GM21381 (cell line): ENCODE measurements at regions not wholly inside any gene's neighbourhood (a gene's known extent, or its start where the extent isn't known, plus 50 kb on each side); places are given as distances from the start of the nearest gene placed in this dataset.

Experiments used
- ATAC-seq: cut with Tn5 transposase; IDR thresholded peaks from one replicate; pipeline ENCODE4 v1.9.1; 2021; ENCODE audit warnings: mild to moderate bottlenecking, moderate library complexity; ENCODE audit not compliant: unreplicated experiment

DNA sequence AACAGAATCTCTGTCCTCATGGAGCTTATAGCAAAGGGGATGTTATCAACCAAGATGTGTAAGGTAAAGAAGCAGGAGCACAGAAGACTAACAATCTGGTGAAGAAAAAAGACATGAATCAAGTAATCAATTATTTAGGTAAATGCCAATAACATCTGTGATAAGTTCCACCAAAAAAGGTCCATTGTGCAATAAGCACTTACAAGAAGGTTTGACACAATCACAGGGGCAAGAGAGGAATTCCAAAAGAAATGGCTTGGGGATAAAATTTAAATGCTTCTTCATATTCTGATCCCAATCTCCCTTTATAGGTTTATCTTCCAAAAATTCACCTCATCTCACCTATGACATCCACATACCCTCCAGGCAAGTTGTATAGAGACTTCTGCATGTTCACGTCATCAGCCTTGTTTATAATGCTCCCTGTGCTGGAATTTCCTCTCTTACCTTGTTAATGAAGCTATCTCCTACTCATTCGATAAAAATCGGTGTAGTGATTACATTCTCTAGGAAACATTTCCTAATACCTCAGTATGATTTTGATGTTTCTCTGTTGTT lies 53.6 kb upstream of the DPT start:
- ATAC-seq = no peak

DNA sequence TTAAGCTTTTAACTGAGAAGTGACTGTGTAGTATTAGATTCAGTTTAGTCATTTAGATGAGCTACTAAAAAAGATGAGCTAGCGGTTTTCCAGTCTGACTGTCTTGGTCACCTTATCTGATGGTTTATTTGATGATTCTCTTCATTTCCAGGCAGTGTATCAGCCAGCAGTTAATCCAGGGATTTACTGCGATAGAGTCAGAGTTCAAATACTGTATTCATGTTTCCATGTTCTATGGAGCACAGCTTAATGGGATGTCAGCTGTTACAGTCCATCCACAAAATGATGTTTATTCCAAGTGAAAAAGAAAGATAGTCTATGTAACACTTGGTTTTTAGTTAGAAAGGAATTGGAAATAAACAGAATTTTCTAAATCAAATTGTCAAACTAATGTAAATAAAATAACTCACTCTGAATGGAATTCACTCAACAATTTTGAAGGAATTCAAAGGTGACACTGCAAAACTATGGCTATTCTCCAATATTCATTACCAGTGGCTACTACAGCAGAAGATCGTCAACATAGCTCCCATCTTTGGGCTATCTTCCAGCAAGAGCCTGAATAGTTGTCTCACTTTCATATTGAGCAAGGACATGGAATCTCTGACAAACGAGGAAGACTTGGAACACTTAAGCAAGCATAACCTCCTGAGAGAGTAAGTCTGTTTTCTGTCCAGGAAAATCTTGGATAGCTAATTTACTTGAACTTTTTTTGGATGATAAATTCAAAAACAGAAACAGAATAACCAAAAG lies 54.6 kb upstream of the DPT start:
- no peak for ATAC-seq

DNA sequence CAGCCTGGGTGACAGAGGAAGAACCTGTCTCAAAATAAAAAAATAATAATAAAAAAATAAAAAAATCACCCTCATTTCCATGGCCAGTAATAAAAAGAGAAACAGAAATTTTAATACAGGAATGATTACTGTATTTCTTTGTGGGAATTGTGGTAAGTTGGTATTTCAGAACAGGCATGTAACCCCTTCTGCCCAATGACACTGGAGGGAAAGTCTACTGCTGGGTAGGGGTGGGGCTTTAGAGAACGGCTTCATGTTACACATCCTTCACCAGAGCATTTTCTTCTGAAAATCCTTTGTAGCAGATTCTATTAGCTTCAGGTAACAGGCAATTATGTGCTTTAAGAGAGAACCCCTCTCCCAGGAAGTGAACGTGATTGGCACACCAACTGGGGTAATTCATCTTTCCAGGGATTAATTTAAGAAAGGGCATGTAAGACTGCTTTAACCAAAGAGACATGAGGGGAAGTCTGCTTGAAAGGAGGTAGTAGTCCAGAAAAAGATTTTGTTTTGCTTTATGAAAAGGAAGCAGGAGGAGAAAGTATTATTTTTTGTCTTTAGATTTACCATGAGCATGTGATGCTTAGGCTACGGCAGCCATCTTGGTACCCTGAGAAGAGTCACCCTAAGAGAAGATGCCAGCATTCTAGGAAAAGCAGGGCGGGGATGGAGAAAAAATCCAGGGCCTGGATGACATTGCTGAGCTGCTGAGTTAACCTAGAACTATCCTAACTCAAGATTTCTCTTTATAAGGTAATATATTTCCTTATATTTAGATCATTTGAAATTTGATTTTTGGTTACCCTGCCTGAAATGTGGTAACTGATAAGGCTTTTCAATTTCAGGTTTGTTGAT lies 57.7 kb upstream of the DPT start:
- no peak for ATAC-seq

DNA sequence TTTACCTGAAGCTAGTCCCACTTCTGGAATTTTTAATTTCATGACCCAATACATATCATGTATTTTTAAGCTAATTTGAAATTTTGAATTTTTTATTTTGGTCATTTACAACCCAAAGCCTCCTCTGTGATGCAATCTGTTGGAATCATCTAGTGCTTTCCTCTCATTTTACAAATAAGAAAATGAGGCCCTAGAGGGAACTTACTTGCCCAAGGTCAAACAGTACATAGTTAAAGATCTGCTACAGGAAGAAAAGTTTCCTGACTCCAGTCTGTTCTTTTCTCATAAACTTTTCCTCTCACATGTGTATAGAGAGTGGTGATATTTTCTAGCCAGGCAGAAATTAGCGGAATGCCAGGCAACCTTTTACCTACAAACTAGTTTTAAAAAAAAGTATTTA lies 59.3 kb upstream of the DPT start:
- ATAC-seq = no peak

DNA sequence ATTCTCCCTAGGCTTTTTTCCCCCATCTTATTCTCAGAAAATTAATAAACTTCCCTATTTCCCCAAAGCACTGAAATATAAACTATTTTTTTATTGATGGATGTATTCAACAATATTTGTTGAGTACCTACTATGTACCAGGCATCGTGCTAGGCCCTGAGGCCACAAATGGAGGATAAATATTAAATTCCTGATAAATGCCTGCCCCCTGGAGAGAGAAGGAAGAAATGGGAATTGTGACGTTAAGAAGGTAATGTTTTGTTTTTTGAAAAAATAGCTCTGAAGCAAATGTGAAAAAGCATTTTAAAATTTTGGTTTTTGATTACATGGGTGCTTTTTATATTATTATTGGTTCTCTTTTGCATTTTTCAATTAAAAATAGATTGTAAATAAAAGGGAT lies 60.5 kb upstream of the DPT start:
- ATAC-seq = no peak

DNA sequence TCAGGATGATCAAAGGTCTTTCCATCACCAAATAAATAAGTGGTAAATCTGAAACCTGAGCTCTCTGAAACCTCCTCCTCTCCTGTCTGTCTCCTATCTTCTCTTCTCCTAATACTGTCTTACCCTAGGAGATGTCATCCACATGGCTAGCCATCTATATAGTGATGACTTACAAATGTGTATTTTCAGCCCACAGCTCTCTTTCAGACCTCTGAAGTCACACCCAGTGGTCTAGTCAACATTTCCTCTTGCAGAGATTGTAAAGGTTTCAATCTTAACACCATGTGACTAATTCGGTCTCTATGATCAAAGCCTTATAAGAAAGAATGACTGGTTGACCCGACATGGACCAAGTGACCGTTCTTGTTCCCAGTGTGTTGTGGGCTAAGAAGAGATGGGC lies 63.1 kb upstream of the DPT start:
- no peak for ATAC-seq

DNA sequence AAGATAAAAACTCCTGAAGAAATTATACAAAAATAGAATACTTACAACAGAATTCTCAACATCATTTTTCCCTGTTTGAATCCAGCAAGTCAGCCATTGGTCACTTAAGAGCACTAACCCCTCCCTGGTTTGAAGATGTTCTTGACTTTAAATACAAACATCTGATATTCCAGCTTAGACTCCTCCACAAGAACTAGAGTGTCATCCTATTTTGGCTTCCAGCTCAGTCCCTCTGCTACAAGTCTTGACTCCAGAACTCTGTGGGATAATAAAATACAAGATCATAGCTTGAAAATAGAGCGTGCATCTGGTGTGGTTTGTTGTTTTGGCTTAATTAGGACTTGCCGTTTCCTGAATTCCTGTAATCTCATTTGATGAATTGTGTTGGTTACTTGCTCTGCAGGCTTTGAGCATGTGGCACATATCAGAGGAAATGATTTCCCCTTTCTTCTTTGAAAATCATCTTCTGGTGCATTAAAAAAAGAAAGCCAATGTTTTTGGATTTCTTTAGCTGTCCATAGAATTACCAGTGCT lies 63.7 kb upstream of the DPT start:
- ATAC-seq = no peak

DNA sequence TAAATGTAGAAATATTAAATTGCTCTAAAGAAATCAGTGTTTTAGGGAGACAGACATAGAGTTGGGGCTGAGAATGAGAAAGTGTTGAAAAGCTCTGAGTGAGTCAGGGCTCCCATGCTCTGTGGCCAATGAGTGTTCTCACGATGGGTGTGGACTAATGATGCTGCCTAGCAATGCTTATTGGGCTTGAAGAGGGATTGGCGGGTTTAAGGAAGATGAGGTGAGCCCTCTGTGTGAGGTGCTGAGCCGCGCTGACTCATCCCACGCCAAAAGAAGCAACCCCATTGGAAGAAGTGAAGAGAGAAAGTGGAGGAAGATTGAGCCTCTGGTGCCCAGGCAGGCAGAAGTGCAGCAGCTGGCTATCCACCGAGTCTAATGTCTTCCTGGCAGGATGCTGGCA lies 65.1 kb upstream of the DPT start:
- ATAC-seq = no peak

DNA sequence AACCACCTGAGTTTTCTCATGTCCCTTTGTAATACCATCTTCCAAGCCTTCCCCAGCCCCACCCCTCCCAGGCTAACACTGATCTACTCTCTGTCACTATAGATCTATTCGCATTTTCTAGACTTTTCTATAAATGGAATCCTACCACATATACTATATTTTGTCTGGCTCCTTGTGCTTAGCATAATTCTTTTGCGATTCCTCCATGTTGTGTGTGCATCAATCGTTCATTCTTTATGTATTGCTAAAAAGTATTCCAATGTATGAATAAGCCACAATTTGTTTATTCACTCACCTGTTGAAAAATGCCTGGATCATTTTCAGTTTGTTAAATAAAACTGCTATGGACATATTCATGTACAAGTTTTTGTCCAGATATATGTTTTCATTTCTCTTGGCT lies 66.7 kb upstream of the DPT start:
- ATAC-seq = no peak

DNA sequence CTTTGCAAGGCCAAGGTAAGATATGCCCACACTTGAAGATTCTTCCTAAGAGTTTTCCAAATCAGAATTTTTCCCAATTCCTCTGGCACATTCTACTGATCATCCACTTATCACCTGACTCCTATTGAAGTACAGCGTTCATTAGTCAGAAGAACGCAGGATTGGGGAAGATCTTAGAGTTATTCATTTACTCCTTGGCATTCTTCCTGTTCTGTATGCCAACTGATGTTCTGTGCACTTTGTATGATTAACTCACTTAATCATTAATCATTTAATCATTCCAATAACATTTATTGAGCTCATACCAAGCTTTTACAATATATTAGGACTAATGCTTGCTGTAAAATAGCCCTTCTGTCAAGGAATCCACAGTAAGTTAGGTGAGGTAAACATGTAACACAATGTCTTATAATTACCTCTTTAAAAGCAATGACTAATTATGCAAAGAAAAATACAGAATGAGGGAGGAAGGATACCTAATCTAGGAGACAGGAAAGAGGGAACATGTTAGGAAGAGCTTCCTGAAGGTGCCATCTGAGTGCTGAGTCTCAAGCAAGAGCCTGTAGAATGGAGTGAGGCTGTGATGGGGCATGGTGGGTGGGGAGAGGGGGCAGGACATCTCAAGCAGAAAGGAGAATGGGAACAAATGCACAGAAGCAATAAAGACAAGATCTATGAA lies 71.1 kb upstream of the DPT start:
- ATAC-seq = no peak

DNA sequence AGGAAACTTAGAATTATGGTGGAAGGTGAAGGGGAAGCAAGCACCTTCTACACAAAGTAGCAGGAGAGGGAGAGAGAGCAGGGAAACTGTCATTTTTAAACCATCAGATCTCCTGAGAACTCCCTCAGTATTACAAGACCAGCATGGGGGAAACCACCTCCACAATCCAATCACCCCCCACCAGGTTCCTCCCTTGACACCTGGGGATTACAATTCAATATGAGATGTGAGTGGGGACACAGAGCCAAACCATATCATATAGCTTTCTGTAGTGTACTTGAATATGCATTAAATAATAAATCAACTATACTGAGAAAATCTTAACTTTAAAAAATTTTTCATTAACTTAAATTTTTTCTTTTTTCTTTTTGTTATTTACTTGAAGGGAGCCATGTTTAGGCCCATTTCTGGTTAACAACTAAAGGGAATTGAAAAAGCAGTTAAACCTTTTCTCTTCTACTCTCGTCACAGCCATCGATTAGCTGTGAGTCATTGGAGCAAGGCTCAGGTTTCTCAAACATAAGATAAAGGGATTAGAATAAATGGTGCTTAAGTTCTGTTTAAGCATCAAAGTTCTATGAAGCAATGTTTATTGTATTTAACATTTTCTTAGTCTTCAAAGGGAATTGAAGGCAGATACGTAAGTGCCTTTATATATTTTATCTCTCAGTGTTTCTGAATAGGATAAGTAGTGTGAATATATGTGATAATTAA lies 72.2 kb upstream of the DPT start:
- ATAC-seq = no peak

DNA sequence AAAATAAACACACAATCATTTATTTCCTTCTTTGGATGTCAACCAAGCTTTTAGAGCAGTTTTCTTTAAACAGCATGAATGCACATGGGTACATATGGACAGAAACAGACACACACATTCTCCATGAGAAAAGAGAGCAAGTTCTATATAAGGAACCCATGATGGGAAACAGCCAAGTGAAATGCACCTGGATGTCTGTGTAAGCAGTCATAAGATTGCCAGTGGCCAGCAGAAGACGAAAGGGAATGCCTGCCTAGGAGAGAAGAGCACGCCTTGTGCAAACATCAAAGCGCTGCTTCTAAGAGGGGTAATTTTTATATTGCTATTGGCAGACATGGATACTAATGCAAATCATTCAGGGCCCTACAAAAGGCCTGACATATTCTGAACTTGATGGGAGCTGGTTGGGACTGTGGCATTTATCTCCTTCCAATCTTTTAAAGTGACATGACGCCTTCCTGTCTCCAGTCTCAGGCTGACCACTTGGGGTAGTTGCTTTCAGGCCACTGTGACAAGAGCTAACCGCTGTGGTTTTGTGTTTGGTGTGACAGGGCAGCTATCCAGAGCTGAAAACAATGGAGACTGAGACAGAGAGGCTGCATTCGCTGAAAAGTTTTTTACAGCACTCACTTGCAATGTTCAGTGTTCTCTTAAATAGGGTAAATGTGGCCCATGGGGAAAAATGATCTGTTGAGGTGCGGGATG lies 75.0 kb upstream of the DPT start:
- no peak for ATAC-seq

DNA sequence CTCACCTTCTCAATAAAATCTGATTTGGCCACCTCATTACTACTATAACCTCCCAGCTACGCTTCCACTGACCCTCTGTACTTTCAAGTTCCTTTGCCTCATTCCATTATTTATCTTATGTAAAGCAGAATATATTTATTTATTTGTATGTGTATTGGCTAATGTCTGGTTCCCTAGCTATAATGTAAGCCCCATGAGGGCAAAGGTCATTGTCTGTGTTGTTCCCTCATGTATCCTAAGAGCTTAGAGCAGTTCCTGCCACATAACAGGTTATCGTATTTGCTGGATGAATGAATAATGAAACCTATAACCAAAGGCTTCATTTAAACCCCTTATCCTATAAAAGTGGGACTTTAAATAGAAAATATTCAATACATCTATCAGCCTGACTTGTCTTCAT lies 77.9 kb upstream of the DPT start:
- no peak for ATAC-seq

DNA sequence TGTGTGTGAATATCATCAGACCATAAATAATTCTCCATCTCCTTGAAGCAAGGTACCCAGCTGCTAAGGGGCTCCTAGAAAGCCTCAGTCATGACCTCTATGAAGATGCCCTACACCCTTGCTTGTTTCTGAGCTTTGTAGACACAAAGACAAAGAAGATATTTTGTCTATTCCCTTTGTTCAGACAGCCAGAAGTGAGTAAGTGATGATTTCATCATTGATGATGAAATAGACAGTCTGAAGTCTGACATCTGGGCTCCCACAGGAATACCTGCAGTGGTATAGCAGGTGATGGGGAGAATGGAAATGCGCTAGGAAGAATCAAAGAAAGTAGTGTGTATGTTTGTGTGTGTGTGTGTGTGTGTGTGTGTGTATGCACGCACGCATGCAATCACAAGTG lies 82.2 kb upstream of the DPT start:
- no peak for ATAC-seq

DNA sequence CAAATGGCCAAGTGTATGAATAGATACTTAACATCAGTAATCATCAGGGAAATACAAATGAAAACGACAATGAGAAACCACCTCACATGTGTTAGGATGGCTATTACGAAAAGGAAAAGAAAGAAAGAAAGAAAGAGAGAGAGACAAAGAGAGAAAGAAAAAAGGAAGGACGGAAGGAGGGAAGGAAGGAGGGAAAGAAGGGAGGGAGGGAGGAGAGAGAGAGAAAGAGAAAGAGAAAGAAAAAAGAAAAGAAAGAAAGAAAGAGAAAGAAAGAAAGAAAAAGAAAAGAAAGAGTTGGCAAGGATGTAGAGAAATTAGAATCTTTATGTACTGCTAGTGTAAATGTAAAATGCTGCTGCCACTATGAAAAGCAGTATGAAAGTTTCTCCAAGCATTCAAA lies 90.7 kb upstream of the DPT start:
- ATAC-seq = no peak

DNA sequence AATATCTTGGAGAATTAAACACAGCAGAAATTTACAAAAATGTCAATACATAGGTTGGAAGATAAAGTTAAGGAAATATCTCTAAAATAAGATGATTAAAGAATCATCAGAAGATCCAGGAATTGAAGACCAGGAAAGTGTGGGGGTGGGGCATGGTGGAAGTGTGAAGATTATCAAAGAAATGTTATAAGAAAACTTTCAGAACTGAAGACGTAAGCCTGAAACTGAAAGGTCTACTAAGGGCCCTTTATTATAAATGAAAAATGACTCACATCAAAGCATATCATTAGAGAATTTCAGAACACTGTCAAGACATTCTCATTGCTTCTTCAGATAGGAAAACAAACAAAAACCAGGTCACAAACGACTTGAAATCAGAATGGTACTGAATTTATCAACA lies 92.4 kb upstream of the DPT start:
- no peak for ATAC-seq

DNA sequence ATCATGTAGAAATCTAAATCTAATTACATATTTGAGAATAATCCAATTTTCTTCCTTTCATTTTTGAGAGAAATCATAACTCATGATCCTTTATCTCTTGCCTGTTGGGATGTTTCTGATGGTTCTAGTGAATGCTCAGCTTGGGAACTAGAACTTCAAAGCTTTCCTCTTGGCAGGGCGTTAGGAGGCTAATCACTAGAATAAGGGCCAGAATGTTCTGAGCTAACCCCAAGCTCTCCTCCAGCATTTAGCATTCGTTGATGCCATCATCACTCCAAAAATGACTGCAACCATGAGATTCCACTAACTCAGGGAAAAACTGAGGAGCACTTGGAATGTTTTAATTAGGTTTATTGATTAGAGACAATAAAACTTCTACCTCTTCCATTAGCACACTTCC lies 93.9 kb upstream of the DPT start:
- no peak for ATAC-seq

DNA sequence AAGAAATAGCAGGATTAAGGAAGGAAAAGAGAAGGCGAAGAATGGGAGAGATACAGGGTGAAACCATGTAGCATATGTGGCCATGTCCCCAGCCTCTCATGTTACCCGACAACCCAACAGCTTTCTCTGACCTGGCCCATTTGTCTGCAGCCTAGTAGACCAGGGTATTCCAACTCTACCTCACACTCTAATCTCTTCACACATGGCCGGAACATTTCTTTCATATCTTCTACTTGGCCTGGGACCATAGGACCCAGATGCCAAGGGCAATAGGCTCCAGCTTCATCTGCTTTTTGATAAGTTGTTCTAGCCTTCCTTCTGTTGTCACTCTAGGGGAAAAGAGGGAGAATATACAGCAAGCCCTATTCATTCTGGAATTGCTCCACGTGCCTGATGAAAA lies 95.0 kb upstream of the DPT start:
- ATAC-seq = no peak

DNA sequence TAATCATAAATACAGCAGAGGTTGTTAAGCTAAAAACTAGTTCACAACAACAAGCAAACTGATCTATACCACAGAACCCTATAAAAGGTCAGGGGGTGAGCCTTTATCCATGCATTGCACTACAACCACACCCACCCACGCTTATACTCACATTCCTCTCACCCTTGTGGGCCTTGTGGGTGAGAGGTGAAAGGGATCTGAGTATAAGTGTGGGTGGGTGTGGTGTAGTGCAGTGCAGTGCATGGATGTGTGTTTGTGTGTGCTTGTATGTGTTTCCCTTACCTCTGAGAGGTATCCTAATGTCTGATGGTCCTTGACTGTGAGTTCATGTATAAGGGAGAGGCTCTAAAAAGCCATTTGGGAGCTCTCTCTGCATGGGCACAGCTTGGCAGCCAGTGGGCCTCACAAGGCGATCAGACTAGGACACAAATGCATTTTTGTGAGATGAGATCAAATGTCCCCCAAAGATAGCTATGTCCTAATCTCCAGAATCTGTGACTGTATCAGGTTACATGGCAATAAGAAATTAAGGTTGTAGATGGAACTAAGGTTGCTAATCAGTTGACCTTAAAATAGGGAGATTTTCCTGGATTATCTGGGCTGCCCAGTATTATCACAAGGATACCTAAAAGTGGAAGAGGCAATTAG lies 95.5 kb upstream of the DPT start:
- no peak for ATAC-seq

DNA sequence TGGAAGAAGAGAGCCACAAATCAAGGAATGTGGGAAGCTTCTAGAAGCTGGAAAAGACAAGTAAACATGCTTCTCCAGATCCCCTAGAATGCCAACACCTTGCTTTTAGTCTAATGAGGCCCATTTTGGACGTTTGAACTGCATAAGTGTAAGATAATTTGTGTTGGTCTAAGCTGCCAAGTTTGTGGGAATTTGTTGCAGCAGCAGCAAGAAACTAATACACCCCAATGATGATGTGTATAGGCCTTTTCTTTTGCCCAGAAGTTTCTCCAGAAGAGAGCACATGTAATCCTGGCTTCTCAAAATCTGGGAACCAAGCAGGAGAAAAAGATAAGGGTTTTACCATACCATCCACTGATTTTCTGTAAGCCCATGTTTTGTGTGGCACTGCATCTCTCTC lies 96.1 kb upstream of the DPT start:
- no peak for ATAC-seq
